GM12878 (cell line): ENCODE measurements at regions not wholly inside any gene's neighbourhood (a gene's known extent, or its start where the extent isn't known, plus 50 kb on each side); places are given as distances from the start of the nearest gene placed in this dataset.

Experiments used
- CHD4 ChIP-seq: fragments of 200-600 bp; sonication (generic); IDR thresholded peaks from 2 replicates; pipeline ENCODE4 v1.6.1; 2016; ENCODE audit warnings: mild to moderate bottlenecking
- CTCF ChIP-seq, 3 experiments: IDR thresholded peaks in 2 of 3; conservative IDR thresholded peaks in 1 of 3; 2 replicates each; pipeline ENCODE4 v1.5.1; 2011; ENCODE audit warnings: low read depth in 3 of 3, low read length in 3 of 3, mild to moderate bottlenecking in 3 of 3, control low read depth in 2 of 3, moderate library complexity in 2 of 3, inconsistent platforms in 1 of 3, mixed read lengths in 1 of 3; ENCODE audit not compliant: control insufficient read depth in 2 of 3, insufficient read depth in 1 of 3; ENCODE audit errors: extremely low read depth in 1 of 3
- YY1 ChIP-seq: IDR thresholded peaks from 2 replicates; pipeline ENCODE4 v1.6.1; 2011; ENCODE audit warnings: low read depth, mild to moderate bottlenecking, low read length

GRCh38 chr1:208581209-208581608 is 337.0 kb upstream of the PLXNA2 start:
- TF ChIP-seq CHD4, result no peak
- no peak for TF ChIP-seq YY1
- no peak for TF ChIP-seq CTCF (IDR thresholded peaks at IDR 0.05 in 2 of 3, conservative IDR thresholded peaks at IDR 0.05 in 1 of 3; ENCODE audit: control insufficient read depth in 2 of 3, extremely low read depth in 1 of 3, insufficient read depth in 1 of 3, low read depth in 3 of 3, low read length in 3 of 3)
